HCT116 (cell line): ENCODE measurements at regions not wholly inside any gene's neighbourhood (a gene's known extent, or its start where the extent isn't known, plus 50 kb on each side); places are given as distances from the start of the nearest gene placed in this dataset.

Experiments used
- CTCF ChIP-seq, 3 experiments: fragments of 200-600 bp in 1 of 3; sonication (generic) in 1 of 3; IDR thresholded peaks in 2 of 3; conservative IDR thresholded peaks in 1 of 3; 2 replicates each; pipeline ENCODE4 v1.5.1; 2012 to 2017; ENCODE audit warnings: low read depth in 2 of 3, low read length in 2 of 3, antibody characterized with exemption in 1 of 3, borderline replicate concordance in 1 of 3, control low read depth in 1 of 3, mild to moderate bottlenecking in 1 of 3, mixed read lengths in 1 of 3, mixed run types in 1 of 3, moderate library complexity in 1 of 3; ENCODE audit not compliant: insufficient read depth in 1 of 3
- EGR1 ChIP-seq: IDR thresholded peaks from 2 replicates; pipeline ENCODE4 v1.6.1; 2012; ENCODE audit warnings: low read depth
- REST ChIP-seq: IDR thresholded peaks from 2 replicates; pipeline ENCODE4 v1.6.1; 2012; ENCODE audit warnings: low read depth
- TCF7L2 ChIP-seq: IDR thresholded peaks from 2 replicates; pipeline ENCODE4 v1.7.0; 2011; ENCODE audit warnings: borderline replicate concordance, inconsistent platforms; ENCODE audit not compliant: insufficient read depth, insufficient read length; ENCODE audit errors: extremely low read depth

GRCh38 chr4:36573441-36573840 lies 292.0 kb downstream of the DTHD1 start:
- TF ChIP-seq REST (no peak), TCF7L2 (no peak), EGR1 (no peak), CTCF (IDR thresholded peaks at IDR 0.05 in 2 of 3, conservative IDR thresholded peaks at IDR 0.05 in 1 of 3; ENCODE audit: borderline replicate concordance in 1 of 3, insufficient read depth in 1 of 3, low read depth in 2 of 3, low read length in 2 of 3) (no peak)
